GM19452 (cell line): ENCODE measurements at regions not wholly inside any gene's neighbourhood (a gene's known extent, or its start where the extent isn't known, plus 50 kb on each side); places are given as distances from the start of the nearest gene placed in this dataset.
A peak's percentile ranks its signal among the peaks of the same experiment; 100 is the strongest.

Experiments
- ATAC-seq: cut with Tn5 transposase; IDR thresholded peaks from one replicate; pipeline ENCODE4 v1.9.1; 2021; ENCODE audit not compliant: unreplicated experiment

DNA sequence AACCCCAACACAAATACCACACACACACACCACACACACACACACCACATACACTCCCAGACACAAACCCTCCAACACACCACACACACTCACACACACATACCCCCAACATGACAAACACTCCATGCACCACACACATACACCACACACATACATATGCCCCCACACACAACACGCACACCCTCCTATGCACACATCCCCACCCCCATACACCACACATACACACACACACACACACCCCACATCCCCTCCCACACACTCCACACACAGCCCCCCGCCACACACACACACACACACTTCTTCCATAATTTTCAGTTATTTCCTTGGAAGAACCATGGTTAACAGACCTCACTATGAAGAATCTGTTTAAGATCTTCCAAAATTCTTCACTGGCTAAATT lies 173.5 kb upstream of the KCNIP4 start:
- no peak for ATAC-seq

DNA sequence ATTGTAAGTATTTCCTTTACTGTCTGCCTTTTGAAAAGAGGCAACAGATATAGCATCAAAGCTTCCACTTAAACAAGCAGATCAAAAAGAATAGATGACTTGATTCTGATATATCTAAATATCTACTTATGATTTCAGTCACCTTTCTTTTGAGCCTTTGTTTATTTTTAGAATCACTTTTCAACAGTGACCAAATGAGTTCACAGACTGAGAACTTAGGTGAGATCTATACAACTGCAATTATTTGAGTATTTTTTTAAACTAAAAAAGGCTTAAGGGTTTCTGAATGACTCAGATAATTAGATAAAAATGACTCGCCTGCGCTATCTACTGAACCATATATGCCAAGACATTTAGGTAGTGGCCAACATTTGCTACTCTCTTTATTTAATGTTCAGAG lies 166.7 kb upstream of the KCNIP4 start:
- ATAC-seq: no peak

DNA sequence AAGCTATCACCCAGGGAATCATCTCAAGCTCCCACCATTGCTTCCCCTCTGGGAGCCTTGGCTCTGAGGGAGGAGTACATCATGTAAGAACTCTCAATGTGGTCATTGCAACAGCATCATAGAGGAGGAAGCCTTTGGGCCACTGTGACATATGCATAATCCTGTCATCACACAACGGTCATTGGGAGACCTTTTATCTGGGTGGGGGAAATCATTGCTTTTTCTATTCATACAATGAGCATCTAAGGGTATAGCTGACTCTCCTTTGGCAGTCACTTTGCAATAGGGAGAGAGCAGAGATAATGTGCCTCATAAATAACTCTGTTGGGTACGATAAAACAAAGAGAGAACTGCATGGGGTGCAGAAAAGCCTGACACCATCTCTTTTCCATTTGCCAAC lies 155.2 kb upstream of the KCNIP4 start:
- no peak for ATAC-seq

DNA sequence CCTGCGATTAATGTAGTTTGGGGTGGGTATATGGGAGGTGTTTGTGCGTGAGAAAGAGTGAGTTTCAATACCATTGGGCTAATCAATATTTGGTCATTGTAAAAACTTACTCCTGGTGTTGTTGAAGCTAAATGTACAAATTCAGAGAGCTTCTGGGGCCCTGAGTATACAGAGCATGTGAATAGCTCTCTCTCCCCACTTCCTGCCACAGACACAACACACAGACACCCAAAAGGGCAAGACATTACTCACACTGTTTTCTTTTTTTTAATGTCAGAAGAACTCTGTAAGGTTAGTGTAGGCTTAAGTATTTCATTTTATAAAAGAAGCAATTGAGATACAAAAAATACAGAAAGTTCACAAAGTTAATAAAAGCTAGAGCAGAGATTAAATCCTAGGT lies 151.3 kb upstream of the KCNIP4 start:
- no peak for ATAC-seq

DNA sequence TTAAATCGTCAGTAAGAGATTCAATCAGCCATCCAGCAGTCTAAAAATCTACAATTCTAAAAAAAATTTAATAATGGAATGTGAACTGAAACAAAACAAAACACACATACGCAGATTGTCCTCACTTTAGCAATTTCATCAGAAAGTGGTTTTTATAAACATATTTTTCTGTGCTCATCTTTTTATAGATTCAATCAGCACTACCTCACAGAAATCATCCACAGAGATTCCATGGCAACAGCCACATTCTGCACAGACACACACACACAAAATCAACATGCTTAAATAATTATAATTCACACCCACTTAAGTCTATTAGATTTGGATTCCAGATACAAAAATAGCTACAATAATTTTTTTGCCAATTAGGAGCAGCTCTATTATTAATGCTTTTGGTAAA lies 149.0 kb upstream of the KCNIP4 start:
- no peak for ATAC-seq

DNA sequence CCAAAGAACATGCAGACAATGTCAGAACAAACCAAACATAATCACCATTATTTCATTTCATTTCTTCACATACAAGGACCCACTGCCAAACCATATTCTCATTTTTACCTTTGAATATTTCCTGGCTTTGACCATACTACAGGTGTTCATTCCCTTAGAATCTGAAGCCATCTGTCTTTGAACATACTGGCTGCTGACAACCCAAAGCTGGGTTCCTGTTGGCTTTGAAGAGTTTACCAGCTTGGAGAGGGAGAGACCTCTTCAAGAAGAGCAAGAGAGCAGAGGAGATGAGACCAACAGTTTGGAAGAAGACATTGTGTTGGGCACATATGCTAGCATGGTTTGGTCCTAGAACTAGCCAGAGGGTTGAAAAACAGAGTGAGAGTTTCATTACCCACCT lies 145.6 kb upstream of the KCNIP4 start:
- ATAC-seq: no peak

DNA sequence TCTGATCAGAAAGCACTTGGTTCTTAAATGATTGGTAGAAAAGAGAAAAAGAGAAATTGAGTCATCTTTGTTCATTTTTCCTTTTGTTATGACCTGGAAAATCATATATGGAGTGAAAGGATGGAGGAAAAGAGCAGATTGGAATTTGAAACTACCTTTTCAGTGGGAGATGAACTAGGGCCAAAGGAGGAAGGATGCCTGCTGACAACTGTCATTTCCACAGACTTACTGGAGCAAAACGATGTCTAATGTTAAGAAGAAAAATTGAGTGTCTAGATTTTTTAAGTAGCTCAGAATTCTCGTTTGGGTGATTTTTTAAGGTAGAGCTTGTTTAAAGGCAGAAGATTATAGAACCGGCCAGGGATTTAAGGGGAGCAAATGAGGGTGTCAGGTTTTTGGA lies 144.6 kb upstream of the KCNIP4 start:
- no peak for ATAC-seq

DNA sequence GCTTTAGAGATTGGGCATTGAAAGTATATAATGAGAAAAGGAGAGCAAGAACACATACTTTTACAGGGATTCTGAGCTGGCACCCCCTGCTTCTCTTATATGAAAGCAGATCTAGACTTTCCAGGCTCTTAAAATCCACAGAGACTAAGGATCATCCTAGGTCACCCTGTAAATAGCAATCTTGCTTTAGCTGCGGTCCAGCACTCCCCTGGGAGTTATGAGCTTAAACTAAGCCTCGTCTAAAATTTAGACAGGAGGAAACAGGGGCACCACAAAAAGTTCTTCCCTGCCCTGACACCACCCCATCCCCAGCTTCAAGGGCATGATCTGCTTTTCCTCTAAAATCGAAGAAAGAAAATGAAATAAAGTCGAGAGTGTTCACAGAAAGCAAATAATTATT lies 143.3 kb upstream of the KCNIP4 start:
- ATAC-seq: no peak

DNA sequence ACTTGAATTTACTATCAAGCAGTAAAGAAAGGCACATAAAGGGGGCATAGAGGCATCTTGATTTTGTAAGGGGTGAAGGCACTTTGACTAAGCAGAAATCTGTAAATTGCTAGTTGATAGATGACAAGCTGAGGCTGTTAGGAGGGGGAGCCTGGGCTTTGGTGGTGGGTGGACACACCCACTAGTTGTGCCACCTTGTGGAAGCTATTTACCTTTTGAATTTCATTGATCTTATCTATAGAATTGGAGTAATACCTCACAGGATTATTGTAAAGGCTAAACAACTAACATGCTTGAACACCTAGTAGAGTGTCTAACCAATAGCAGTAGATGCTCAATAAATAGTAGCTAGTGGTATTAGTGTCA lies 142.8 kb upstream of the KCNIP4 start:
- ATAC-seq: no peak

DNA sequence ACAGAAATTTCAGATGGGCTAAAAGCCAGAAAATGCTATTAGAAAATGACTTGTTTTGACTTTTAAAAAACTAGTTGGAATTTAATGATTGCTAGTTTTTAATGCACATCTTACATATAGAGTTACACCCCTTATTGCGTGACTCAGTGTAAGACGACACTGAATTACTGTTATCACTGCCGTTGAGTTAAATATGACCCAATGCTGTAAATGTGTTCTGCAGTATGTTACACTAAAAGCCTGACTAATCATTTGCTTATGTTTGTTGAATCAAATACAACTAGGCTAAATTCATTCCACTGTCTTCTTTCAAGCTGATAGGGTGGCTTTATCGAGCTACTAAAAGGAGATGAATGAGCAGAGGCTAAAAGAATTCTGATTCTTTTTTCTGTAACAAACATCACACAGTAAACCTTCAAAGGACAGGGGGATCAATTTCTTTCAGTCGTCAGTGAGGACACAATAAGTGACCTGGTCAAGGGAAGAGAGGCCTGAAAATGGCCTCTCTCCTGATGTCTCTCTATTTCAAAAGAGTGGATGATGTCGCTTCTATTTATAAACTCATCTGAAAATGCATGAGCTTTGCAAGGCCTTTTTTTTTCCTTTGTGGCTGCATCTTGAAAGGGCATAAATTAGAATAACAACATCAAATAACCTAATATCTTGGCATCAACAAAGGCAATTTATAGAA lies 142.2 kb upstream of the KCNIP4 start:
- ATAC-seq: no peak

DNA sequence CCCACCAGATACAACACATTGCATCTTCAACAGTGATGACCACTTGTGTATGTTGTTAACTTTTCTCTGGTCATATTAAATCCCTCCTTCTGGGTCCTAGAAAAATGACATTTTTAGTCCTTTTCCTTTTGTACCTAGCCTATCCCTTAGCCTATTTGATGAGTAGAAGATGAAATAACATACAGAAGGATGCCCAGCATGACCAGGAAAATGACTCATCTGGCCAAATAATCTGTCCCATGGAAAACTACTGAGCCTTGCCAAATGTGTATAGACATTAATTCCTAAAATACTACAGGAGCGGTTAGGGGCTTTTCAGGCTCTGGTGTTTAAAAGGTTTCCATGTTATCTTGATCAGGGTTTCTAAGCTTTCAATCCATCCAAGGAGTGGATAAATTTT lies 129.0 kb upstream of the KCNIP4 start:
- no peak for ATAC-seq

DNA sequence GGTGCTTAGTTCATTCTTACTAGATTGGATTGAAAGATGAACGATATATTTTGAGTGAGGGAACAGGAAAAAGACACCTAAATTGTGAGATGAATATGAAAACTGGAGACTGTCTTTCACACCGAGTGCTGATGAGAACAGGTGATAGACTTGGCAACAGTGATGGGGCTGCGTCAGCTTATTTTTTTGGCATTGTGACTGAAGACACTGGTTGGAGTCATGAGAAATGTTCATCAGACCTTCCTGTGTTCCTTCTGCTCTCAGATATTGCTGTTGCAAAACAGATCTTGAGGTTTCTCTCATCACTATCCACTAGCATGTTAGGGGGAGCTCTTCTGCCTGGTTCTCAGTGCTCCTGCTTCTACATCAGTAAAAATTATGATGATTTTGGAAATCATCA lies 124.2 kb upstream of the KCNIP4 start:
- no peak for ATAC-seq

DNA sequence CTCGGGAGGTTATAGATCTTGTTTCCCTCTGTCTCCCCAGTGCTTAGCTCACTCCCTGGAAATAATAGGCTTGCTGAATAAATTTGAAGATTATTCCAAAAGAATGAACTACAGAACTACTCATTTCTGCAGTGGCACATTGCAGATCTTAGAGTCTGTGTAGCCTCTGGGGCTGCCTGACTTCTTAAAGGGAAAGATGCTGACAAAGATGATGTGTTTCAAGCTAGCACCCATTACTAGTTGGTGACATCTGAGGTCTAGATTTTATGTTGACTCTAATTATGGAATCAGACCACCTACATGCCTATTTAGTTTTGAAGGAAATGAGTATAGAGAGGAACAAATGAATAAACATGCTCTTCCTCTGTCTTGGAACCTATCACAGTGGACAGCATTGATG lies 123.7 kb upstream of the KCNIP4 start:
- ATAC-seq: no peak

DNA sequence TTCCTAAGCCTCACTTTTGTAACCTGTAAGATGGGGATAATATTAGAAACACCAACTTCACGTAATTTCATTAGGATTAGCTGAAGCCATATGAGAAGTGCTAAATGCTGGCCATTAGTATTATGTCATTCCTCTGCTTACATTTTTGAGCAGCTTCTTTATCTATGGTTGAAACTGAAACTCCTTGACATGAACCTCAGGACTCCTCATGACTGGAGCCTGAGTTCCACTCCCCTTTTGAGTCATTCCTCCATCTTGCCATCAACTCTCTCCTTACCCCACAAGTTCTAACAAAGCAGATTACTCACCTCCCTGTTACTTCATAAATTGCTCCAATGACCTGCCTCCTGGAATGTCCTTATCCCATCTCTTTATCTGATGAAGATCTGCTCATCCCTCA lies 123.2 kb upstream of the KCNIP4 start:
- peak; percentile 61 for ATAC-seq

DNA sequence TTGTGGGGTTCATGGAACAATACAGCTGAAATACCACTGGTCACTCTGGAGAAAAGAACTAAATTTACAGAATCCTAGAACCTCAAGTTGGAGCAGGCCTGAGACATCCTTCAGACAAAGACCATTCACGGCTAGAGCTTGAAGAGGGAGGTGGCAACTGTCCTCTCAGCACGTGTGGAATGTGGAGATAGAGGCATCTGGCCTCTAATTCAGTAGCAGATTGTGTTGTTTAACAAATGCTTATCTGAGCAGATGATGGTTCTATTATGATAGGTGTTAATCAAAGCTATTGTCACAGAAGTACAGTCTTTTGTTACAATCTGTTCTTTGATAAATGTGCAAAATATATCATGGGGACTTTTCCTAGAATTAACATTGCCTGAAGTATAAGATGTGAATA lies 121.7 kb upstream of the KCNIP4 start:
- no peak for ATAC-seq

DNA sequence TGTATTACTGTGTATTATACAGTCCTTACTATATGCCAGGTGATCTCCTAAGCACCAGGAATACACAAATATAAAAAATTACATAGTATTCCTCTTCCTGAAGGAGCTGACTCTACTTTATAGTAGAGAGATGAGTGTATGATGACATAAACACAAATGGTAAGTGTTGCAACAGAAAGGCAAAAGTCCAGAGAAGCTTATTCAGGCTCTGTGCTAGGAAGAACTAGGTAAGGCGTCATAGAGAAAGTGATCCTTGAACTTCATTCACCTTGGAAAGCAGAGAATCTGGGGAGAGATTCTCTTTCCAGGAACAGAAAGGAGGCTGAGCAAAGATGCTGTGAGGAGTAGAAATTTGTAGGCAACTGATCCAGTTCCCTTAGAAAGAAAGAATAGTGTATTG lies 115.0 kb upstream of the KCNIP4 start:
- no peak for ATAC-seq

DNA sequence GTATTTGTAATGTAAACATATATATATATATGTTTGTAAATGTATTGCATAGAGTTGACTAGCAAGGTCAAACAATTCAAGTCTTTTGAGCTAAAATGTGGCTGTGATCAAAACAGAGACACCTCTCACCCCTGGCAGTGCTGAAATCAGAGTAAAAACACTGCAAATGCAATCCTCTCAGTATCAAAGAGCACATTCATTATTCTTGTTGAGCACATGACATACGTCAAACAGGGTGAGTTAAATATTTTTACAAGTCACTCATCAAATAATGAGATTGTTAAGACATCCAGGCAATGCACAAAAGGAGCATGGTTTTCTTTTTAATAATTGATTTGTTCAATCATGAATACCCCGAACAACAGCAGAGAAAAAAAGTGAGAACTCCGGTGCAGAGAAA lies 114.1 kb upstream of the KCNIP4 start:
- no peak for ATAC-seq

DNA sequence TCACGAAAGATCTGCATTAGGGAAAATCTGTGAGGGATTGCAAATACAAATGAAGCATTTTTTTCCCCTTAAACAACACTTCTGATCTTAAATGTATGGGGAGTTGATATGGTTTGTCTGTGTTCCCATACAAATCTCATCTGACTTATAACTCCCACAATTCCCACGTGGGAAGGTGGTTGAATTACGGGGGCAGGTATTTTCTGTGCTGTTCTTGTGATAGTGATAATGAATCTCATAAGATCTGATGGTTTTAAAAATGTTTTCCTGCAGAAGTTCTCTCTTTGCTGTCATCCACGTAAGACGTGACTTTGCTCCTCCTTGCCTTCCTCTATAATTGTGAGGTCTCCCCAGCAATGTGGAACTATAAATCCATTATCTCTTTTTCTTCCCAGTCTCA lies 107.4 kb upstream of the KCNIP4 start:
- ATAC-seq: no peak

DNA sequence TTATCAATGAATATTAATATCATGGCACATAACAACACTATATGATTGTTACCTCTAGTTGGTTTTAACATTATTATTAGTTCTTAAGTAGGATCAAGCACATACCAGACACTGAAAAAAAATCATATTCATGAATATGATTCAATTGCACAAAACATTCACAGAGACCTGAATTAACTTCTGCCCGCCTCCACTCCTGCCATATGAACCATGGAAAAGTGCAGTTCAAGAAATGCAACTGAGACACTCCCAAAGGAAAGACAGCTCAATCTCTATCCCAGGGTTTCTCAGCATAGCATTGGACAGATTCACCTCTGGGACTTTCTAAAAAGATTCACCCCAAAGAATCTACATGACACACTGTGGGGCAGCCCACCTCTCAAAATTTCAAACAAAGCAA lies 103.5 kb upstream of the KCNIP4 start:
- no peak for ATAC-seq

DNA sequence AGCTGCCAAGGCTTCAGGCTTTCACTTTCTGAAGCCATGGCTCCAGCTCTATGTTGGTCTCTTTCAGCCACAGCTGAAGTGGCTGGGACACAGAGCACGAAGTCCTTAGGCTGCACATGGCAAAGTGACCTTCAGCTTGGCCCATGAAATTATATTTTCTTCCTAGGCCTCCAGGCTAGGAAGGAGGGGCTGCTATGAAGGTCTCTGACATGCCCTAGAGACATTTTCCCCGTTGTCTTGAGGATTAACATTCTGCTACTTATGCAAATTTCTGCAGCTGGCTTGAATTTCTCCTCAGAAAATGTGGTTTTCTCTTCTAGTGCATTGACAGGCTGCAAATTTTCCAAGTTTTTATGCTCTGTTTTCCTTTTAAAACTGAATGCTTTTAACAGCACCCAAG lies 99.8 kb upstream of the KCNIP4 start:
- no peak for ATAC-seq

DNA sequence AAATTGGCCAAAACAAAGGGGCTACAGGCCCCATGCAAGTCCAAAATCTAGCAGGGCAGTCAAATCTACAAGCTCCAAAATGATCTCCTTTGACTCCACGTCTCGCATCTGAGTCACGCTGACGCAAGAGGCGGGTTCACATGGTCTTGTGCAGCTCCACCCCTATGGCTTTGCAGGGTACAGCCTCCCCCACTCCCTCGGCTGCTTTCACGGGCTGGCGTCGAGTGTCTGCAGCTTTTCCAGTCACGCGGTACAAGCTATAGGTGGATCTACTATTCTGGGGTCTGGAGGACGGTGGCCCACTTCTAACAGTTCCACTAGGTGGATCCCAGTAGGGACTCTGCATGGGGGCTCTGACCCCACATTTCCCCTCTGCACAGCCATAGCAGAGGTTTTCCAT lies 99.2 kb upstream of the KCNIP4 start:
- ATAC-seq: no peak

DNA sequence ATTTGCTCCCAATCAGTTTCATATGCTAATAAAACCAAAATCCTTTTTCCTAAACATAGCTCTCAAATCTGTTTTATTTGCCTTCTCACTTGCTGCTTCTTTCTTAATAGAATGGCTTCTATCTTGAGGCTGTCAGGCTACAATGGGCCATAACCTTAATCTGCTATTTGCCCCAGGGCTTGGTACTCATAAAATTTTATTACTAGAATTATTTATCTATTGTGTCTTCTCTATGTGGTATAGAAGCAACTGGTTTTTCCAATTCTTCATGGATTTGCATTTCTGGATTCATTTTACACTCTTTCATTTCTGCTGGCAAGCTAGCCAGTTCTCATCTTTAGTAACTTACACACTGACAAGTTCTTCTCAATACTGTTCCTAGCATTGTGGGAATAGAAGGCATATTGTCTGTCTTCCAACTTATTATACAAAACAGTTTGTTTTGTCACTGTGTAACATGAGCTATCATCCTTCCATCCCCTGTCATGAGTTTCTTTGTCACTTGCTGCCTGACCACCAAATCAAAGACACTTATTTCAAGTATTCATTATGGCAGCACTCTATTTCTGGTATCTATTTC lies 96.6 kb upstream of the KCNIP4 start:
- no peak for ATAC-seq

DNA sequence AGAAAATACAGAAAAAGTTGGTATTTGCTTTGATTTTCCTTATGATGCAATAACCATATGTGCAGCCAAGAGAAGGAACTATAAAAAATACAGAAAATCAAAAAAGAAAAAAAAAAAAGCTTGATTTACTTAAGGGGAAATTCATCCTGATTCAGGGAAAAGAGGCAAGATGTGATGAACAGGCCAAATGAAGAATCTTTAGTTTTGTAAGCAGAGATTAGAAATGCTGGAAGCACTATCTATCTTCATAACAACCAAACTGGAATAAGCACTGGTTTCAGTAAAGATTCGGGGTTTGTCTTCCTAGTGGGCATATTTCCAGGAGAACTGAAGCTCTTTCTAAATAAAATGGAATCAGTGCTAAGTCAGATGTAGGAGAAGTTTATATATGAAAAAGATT lies 82.9 kb upstream of the KCNIP4 start:
- no peak for ATAC-seq
